ENCODE measurements at regions not wholly inside any gene's neighbourhood (a gene's known extent, or its start where the extent isn't known, plus 50 kb on each side); places are given as distances from the start of the nearest gene placed in this dataset.

DNA sequence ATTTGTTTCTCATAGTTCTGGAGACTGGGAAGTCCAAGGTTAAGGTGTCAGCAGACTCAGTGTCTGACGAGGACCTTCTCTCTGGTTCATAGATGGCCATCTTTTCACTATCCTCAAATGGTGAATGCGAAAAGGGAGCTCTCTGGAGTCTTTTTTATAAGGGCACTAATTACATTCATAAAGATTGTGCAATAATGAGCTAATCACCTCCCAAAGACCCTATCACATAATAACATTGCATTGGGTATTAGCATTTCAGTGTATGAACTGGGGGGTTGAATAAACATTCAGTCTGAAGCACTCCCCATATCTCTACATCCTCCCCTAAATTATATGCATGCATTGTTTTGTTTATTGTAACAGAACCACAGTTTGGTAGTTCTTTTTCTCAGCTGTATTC lies 1086.5 kb downstream of the CDH11 start:
- no peak for DNase-seq (ENCODE audit: low read depth)

DNA sequence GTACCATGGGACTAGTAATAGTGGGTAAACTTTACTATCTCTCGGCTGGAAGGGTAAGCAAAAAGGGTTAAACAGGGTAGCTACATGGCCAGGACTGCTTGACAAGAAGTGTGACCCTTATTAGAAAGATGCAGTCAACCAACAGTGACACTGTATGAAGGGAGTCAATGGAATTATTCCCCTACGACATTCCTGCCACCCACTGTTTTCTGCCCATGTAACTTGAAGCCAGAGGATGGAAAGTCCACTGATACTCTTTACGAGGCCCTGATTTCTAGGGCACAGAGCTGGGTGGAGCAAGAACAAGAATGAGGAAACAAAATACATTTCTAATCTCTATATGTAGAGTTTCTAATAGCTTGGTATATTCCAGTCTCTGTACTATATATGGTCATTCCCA lies 1102.5 kb downstream of the CDH11 start:
- DNase-seq (ENCODE audit: low read depth), result no peak

DNA sequence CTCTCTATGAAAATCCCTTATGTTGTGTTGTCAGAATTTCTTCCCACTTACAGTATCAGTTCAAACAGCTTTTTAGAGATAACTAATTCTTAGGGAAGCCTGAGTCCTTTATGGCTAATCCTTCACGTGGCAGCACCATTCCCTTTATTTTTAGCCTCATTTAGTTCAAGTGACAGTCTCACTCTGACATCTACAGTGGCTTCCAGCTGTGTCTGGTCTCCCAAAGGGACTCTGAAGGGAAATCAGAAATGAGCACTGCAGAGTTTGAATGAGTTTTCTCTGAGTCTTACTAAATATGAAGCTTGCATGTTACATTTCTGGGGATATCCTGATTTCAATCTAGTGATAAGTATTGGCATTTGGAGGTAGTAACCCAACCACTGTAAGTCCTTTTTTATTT lies 1104.1 kb downstream of the CDH11 start:
- DNase-seq (ENCODE audit: low read depth), result no peak

DNA sequence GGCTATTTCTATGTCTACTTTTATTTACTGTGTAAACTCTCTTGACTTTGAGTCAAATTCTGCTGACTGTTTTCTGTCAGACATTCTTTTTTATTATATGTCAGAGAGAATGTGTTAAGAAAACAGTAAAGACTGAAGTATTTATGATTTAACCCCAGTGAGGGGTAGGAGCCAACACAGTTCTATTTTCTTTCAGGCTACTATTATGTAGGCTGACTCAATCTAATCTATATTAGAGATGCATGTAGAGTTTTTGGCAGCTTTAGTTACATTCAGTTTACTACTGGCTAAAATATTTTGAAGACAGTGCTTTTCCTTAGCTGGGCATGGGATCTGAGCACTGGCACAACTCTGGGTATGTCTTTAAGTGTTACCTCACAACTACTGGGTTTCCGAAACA lies 1108.0 kb downstream of the CDH11 start:
- no peak for DNase-seq (ENCODE audit: low read depth)

DNA sequence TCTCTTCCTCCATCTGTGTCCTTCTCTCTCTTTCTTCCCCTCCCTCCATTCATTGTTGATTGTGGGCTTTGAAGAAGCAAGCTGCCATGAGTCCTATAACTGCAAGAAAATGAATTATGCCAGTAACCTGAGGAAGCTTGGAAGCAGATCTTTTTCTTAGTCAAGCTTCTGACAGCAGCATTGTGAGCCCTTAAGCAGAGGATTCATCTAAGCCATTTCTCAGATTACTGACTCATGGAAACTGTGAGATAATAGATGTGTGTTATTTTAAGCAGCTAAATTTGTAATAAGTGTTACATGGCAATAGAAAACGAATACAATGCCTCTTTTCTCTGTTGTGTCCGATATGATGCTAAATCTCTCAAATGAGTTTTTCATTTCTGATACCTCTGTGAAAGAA lies 1109.7 kb downstream of the CDH11 start:
- peak; percentile 79 for DNase-seq (ENCODE audit: low read depth)

DNA sequence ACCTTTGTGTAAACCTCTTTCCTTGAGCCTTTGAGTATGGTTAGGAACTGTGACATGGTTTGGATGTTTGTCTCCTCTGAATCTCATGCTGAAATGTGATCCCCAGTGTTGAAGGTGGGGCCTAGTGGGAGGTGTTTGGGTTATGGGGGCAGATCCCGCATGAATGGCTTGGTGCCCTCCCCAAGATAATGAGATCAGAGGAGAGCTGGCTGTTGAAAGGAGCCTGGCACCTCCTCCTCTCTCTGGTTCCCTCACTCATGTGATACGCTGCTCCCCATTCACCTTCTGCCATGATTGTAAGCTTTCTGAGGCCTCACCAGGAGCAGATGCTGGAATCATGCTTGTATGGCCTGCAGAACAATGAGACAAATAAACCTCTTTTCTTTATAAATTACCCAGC lies 1110.2 kb downstream of the CDH11 start:
- no peak for DNase-seq (ENCODE audit: low read depth)

DNA sequence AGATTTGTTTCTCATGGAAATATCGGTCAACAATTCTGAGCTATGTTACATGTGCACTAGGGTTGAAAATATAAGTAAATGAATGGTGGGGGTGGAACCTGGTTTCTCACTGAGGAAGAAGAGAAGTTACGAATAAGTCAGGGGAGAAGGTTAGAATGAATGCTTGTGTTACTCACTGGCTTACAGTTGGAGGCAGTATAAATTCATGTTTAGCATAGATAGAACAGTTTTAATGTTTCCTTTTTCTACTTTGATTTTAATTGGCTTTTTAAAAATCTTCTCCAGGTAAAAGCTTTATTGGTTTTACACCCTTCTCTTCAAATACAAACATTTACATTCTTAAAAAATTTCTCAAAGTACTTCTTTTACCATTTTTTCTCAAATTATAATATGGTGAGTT lies 1113.7 kb downstream of the CDH11 start:
- DNase-seq (ENCODE audit: low read depth), result no peak

DNA sequence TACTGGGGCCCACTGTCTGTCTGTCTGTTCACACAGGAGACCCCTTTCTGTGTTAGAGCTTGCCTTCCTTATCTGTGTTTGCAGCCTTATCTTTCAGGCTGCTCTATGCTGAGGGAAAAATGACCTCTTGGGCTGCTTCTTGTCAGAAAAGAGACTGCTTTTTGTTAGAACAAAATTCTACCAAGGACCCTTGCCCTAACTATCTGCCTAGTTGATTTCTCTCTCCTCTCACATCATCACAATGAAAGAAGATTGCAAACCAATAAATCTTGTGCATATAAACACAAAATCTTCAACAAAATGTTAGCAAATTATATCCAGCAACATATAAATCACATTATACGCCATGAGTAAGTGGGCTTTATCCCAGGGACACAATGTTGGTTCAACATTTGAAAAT lies 1117.7 kb downstream of the CDH11 start:
- DNase-seq (ENCODE audit: low read depth), result no peak

DNA sequence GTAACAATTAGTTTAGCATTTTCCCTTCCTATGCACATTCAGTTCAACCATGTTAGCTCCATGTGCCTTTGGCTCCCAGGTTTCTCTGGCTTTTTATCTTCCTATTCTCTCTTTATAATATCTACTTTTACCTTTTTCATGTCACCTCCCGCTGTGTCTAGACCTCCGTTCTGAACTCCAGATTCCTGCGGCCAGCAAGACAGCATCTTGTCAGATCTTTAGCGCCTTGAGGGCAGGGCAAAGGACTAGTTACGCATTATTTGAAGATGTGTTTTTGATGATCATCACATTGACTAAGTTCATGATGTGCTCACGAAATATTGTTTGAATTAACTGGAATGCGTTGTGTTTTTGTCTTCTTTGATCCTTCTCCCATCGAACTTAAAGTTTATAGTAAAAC lies 1126.8 kb downstream of the CDH11 start:
- no peak for DNase-seq (ENCODE audit: low read depth)

DNA sequence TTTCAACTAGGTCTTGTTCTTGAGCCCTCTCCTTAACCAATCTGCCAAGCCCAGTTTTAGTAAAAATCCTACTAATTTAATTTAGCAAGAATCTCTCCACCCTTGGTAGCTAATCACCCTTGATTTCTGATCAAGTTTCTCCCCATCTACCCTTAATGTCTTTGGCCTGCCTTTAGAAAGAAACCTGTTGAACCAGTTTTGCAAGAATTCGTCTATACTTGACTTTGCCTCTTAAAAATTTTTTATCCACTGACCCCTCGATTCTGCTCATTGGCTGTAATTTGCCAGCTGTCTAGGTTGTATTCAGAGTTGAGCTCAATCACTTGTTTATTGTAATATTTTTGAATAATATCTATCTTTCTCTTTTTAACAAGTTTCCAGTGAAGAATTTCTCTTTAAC lies 1138.5 kb downstream of the CDH11 start:
- DNase-seq (ENCODE audit: low read depth), result no peak

DNA sequence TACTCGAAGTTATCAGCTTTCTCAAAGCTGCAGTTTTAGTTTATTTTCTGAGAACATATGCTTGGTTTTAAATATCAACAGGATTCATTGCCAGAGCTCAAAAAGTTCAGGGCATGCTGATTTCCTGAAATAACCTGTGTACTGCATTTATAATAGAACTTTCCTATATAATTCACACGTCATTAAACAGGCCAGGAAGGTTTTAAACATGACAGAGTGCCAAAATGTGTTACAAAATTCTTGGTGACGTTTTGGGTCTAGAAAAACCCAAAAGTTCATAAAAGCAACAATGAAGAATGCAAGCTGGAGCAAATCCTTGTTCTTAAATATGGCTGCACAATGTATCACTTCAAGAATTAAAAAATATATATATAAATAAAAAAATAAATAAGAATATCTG lies 1139.1 kb downstream of the CDH11 start:
- no peak for DNase-seq (ENCODE audit: low read depth)

DNA sequence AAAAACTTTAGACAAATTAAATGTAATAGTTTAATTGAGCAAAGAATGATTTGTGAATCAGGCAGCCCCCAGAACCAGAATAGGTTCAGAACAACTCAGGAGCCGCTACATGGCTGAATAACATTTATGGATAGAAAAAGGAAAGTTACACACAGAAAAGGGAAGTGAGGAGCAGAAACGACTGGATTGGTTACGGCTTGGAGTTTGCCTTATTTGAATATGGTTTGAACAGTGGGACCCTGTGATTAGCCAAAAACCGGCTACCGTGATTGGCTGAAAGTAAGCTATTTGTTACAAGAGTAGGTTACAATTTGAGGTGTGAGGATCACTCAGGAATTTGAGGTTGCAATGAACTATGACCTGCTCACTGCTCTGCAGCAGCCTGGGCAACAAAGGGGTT lies 1139.8 kb downstream of the CDH11 start:
- no peak for DNase-seq (ENCODE audit: low read depth)

DNA sequence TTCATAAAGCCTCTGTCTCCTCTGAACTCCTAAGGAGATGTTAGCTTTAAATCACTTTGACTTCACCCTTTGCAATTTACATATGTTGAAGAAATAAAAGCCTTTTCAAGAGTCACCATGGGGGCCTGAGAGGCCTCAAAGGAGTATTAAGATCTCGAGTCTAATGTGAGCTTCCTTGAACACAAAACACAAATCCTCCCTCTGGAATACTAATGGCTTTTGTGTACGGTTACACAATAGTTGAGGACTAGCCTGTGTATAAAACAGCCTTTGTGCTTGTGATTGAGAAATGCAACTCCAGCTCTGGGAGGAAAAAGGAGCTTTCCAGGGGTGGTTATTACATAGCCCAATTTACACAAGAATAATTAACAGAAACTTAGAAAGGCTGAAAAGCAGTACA lies 1140.2 kb downstream of the CDH11 start:
- no peak for DNase-seq (ENCODE audit: low read depth)

DNA sequence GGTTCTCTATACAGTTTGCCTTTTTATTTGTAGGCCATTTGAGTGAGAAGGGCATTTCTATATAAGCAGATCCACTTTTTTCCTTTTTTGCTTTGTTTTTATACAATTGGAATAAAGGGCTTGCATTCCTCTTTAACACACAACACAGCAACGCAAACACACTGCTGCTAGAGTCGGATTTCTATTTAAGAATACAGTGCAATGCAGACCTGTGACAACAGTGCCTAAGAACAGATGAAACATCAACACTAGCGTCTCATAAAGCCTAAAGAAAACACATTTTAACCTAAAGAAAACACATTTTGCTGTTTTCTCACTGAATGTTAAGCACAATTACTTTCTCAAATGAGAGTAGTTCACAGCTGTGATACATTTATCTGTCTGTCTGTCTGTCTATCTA lies 1141.1 kb downstream of the CDH11 start:
- no peak for DNase-seq (ENCODE audit: low read depth)

DNA sequence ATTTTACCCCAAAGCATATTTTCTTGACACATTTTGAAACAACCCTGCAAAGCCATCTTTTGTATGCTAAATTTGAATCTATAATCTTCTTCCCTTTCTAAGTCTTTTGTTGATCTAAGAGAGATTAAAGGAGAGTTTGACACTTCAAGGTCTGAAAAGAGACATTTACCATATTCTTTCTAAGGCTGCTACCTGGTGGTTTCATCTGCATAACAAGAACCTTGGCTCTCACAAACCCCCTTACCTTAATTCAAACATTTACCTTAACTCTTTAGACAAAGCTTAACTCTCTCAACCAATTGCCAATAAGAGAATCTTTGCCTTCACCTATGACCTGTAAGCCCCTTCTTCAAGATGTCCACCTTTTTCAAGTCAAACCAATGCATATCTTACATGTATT lies 1143.6 kb downstream of the CDH11 start:
- DNase-seq (ENCODE audit: low read depth), result no peak

DNA sequence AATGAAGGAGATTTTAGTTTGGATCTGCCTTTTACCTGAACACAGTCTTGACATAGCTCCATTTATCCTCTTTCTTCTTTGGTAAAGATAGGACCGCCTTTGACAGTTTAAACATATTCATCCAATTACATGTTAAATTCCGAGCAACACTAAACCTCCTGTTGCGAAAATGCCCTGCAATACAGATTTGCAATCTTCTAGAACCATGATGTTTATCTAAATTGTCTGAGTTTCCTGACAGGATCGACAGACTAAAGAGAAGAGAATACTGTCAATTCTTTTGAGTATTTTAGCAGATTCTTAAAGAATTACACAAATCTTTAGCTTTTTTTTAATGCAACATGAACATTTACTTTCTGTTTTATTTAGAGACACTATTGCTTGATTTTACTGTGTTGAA lies 1145.5 kb downstream of the CDH11 start:
- DNase-seq (ENCODE audit: low read depth), result no peak

DNA sequence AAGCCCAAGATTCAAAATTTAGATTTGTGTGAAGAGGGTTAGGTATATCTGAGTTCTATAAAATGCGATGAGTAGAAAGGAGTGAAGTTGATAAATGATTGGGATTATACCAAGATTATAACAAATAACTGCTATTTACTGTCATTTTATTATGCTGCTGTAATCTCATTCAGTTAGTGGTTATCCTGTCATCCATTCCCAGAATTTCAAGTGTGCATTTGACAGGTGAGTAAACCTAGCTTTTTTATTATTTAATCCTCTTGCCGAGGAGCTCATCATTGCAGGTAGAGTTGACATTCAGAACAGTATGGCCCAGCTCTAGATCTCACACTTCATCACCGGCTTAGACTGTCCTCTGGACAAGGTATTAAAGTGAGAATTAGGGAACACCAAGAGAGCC lies 1146.2 kb downstream of the CDH11 start:
- DNase-seq (ENCODE audit: low read depth), result no peak

DNA sequence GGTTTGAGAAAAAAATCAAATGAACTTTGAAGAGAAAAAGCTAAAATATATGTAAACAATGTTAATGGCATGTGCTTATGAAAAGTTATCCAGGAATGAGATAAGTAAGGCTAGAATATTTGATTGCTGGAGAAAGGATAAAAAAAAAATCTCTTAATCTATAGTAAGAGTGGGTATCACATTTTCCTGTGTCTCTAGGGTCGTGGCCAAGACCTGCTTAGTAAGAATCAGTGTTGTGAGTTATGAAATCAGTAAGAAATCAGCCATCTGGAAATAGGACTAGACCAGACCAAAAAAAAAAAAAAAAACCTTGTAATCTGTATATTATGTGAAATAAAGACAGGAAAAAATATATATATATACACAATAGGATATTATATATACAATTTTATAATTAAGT lies 1153.9 kb downstream of the CDH11 start:
- no peak for DNase-seq (ENCODE audit: low read depth)

DNA sequence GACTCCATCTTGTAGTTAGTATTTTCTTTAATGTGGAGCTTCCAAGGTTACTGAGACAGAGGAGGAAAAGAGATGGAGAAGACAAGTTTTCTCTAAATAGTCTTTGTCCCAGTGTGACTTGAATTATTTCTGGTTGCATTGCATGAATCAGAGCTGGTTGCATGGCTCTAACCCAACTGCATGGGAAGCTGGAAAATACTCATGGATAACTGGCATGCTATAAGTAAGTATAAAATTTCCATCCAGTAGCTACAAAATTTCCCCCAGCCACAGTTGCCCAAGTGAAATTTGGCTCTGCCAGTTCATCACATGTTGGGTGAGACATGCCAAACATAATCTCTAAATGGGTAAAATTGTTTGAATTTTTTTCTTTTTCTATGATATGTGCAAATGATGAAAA lies 1161.5 kb downstream of the CDH11 start:
- peak; percentile 65 for DNase-seq (ENCODE audit: low read depth)

DNA sequence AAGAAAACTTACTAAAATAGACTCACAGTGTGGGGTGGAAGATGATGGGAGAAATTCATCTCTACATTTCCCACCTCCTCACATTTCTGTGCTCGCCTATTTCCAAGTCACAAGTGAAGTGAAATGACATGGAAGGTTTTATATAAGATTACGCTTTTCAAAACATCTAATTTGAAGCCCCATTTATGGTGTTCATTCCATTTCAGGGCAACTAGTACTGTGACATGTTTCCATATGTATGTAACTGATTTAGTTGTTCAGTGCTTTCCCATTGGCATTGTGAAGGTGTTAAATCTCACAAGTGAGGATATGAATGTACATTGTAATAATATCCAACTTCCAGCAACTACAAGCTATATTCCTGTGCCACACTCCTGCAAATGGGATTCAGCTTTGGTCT lies 1174.8 kb downstream of the CDH11 start:
- no peak for DNase-seq (ENCODE audit: low read depth)

DNA sequence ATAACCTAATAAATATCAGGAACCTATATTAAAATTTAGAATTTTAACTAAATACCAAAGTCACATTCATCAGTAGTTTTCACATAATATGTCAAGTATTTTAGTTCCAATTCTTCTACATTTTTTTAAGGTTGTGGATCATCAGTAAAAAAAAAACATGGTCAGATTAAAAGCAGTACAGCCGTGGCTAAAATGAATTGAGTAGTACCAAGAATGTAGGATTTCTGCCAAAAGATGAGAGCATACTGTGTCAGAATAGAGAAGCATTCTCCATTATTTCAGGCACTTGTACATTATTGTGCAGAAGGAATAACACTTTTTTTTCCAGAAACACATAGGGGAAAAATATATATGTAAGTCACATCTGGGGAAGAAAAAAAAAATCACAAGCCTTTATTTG lies 1176.1 kb downstream of the CDH11 start:
- DNase-seq (ENCODE audit: low read depth), result no peak

DNA sequence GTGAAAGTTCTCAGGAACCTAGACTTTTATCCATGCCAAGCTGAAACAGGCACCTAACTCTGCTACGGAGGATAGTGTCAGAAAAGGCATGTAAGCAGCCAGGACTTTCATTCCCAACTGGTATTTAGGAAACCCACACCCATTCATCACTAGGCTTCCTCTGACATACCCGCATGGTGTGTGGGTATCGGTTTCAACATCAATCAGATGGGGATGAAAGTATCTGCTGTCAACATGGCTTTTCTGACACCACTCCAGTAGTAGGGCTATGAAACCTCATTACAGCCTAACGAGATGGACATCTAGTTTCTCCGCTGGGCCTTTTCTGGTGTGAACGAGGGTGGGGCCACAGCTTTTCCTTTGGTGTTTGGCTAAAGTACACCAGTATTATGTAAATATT lies 1178.3 kb downstream of the CDH11 start:
- no peak for DNase-seq (ENCODE audit: low read depth)

DNA sequence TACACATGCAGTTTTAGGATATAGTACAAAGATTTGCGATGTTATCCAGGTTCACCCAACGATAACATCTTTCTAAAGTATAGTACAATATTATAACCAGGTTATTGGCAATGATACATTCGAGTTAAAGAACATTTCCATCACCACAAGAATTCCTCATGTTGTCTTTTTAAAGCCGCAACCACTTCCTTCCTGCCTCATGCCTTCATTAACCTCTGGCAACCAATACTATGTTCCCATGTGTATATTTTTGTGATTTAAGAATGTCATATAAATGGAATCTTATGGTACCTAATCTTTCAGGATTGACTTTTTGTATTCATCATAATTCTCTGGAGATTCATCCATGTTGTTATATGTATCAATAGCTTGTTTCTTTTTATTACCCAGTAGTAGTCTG lies 1183.2 kb downstream of the CDH11 start:
- DNase-seq (ENCODE audit: low read depth), result no peak

DNA sequence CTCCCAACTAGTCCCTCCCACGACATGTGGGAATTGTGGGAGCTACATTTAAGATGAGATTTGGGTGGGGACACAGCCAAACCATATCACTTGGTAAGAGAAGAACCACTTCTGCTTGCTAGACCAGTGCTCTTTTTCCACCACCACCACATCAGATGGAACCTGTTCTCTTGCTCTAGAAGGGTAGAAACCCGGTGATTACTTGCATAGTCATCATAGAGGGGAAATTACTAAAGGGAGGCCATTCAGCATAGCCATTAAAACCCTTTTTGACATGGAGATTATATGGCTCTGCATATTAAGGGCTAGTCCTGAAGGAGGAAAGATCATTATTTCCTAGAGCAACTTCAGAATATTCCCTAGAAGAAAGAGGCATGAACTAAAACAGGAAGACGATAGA lies 1188.0 kb downstream of the CDH11 start:
- no peak for DNase-seq (ENCODE audit: low read depth)

DNA sequence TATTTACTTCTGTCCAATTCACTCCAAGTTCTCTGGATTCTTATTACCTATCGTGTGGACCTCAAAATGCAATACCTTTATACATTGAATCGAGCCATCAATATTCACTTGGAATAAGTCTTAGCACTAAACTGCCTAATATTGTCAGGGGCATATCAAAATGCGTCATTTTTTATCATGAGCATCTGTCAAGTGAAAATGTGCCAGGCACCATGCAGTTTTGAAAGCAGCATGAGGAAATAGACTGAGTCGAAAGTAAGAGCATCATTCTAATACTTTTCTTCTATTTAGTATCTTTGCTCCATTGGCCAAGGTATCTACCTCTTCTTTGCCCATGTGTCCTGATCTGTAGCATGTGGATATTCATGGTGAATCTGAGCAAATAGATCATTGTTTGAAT lies 1193.4 kb downstream of the CDH11 start:
- DNase-seq (ENCODE audit: low read depth), result no peak

DNA sequence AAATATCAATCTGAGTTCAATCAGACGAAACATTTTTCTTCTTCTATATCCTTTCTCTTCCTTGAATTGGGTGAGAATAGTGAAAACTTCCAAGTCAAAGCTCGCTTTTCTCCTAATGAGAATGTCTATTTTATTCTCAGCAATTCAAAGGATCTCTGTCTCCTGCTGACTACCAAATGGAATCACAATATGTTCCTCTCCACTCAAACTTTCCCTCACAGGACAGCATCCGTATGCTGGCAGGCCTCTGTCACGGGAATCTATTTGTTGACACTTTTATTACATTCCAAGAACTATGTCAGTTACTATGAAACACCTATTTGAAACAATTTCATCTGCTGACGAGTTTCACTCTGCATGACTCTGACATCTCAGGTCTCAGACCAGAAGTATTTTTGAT lies 1196.6 kb downstream of the CDH11 start:
- DNase-seq (ENCODE audit: low read depth), result no peak
